Nephron progenitor cell (in vitro differentiated cells): ENCODE measurements at regions not wholly inside any gene's neighbourhood (a gene's known extent, or its start where the extent isn't known, plus 50 kb on each side); places are given as distances from the start of the nearest gene placed in this dataset.

Experiments used
- DNase-seq: peaks from one replicate; pipeline ENCODE4 v3.0.0; 2021
- H3K27ac Mint-ChIP-seq: 2 replicates; pipeline ENCODE4 v1.8.0; 2021; ENCODE audit warnings: mild to moderate bottlenecking, moderate library complexity, mixed read lengths
- H3K27me3 Mint-ChIP-seq: 2 replicates; pipeline ENCODE4 v1.8.0; 2021; ENCODE audit warnings: mild to moderate bottlenecking, low read depth, mixed read lengths; ENCODE audit not compliant: poor library complexity
- H3K36me3 Mint-ChIP-seq: 2 replicates; pipeline ENCODE4 v1.8.0; 2021; ENCODE audit warnings: low read depth, mixed read lengths
- H3K4me1 Mint-ChIP-seq: 2 replicates; pipeline ENCODE4 v1.8.0; 2021; ENCODE audit warnings: mixed read lengths
- H3K4me3 Mint-ChIP-seq: 2 replicates; pipeline ENCODE4 v1.8.0; 2021; ENCODE audit warnings: mild to moderate bottlenecking, moderate library complexity, mixed read lengths
- H3K9me3 Mint-ChIP-seq: 2 replicates; pipeline ENCODE4 v1.8.0; 2021; ENCODE audit warnings: mild to moderate bottlenecking, moderate library complexity, mixed read lengths
- TF ChIP-seq, protein P1 (sequence below): fragments of 200-600 bp; sonication (generic); IDR thresholded peaks from 2 replicates; pipeline ENCODE4 v1.5.0; 2021; ENCODE audit warnings: antibody characterized with exemption

DNA sequence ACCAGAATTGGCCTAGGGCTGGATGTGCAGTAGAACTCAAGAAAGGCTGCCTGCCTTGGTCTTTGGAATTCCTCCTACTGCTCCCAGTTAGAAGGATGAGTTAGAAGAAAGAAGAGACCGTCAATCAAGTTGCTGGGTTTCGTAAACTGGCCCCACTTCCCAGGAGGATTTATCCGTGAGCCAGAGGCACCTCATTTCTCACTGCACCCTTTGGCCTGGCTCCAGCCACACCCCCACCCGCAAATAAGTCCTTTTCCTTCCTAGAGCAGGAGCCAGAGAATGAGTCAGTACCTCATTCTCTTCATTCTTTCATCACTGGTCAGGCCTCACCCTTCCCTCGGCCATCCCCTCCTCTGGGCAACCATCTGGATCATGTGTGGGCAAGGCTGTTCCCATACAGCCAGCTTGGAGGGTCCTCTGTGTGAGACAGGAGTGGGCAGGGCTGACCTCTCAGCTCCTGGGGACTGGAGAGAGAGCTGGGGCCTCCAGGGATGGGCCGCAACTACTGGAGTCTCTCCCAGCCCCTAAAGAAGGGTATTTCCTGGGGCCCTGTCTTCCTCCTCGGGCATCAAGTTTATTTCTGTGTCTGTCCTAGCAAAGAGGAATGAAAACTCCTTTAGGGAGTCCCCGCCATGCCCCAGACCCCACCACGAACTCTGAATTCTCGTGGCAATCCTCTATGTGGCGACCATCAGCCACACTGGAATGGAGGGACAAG lies 87.2 kb upstream of the DUSP5 start:
- TF ChIP-seq, protein P1, sequence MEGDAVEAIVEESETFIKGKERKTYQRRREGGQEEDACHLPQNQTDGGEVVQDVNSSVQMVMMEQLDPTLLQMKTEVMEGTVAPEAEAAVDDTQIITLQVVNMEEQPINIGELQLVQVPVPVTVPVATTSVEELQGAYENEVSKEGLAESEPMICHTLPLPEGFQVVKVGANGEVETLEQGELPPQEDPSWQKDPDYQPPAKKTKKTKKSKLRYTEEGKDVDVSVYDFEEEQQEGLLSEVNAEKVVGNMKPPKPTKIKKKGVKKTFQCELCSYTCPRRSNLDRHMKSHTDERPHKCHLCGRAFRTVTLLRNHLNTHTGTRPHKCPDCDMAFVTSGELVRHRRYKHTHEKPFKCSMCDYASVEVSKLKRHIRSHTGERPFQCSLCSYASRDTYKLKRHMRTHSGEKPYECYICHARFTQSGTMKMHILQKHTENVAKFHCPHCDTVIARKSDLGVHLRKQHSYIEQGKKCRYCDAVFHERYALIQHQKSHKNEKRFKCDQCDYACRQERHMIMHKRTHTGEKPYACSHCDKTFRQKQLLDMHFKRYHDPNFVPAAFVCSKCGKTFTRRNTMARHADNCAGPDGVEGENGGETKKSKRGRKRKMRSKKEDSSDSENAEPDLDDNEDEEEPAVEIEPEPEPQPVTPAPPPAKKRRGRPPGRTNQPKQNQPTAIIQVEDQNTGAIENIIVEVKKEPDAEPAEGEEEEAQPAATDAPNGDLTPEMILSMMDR = no peak
- no peak for DNase-seq
- Mint-ChIP-seq H3K27ac (peak overlapping the region; percentile 31), H3K27me3 (peaks cover 10% of the 10 kb centered on the region), H3K36me3 (no peaks in the 10 kb centered on the region), H3K9me3 (no peaks in the 10 kb centered on the region), H3K4me3 (no peak overlapping the region), H3K4me1 (peaks cover 80% of the 10 kb centered on the region)

DNA sequence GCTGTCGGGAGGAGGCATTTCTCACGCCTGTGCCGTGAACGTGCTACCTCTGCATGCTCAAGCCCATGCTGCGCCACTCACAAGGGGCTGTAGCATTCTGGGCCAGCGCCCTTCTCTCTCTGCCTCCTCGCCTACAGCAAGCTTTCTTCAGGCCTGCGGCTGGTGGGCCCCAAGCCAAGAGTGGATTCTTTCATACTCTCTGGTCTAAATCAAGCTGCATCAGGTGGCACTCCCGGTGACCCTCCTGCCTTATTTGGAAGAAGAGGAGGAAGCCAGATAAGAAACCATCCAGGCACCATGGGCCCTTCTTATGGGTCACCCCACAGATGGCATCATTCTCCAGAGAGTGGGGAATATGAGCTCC lies 86.7 kb upstream of the DUSP5 start:
- Mint-ChIP-seq H3K9me3 (no peaks in the 10 kb centered on the region), H3K27me3 (peaks cover 8% of the 10 kb centered on the region), H3K27ac (peak overlapping the region; percentile 54), H3K36me3 (no peaks in the 10 kb centered on the region), H3K4me3 (no peak overlapping the region), H3K4me1 (peaks cover 80% of the 10 kb centered on the region)
- DNase-seq = no peak
- TF ChIP-seq, protein P1 = no peak

DNA sequence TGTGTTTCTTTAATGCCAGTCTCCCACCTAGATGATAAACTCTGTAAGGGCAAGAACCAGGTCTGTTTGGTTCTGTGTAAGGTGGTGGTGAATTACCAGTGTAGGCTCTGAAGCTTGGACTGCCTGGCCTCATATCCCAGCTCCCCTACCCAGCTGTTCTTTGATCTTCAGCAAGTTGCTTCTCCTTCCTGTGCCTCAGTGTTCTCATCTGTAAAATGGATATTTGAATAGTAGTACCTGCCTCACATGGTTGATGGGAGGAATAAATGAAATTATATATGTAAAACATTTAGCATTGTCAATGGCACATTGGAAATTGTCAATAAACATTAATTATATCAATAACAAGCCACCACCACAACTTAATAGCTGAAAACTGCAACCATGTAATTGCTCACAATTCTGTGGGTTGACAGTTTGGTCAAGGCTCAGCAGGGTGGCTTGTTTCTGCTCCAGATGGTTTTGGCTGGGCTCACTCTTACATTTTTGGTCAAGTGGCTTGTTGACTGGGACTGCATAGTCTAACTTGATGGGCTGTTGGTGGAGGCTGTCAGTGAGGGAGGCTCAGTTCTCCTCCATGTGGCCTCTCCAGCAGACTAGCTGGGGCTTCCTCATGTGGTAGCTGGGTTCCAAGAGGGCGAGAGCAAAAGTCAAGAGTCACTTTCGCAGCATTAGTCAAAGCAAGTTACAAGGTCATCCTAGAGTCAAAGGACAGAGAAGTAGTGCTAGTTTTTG lies 84.5 kb upstream of the DUSP5 start:
- Mint-ChIP-seq H3K36me3 (no peaks in the 10 kb centered on the region), H3K4me3 (no peak overlapping the region), H3K9me3 (no peaks in the 10 kb centered on the region), H3K27me3 (peaks cover 8% of the 10 kb centered on the region), H3K27ac (peak overlapping the region; percentile 44), H3K4me1 (peaks cover 64% of the 10 kb centered on the region)
- TF ChIP-seq, protein P1 = no peak
- no peak for DNase-seq

DNA sequence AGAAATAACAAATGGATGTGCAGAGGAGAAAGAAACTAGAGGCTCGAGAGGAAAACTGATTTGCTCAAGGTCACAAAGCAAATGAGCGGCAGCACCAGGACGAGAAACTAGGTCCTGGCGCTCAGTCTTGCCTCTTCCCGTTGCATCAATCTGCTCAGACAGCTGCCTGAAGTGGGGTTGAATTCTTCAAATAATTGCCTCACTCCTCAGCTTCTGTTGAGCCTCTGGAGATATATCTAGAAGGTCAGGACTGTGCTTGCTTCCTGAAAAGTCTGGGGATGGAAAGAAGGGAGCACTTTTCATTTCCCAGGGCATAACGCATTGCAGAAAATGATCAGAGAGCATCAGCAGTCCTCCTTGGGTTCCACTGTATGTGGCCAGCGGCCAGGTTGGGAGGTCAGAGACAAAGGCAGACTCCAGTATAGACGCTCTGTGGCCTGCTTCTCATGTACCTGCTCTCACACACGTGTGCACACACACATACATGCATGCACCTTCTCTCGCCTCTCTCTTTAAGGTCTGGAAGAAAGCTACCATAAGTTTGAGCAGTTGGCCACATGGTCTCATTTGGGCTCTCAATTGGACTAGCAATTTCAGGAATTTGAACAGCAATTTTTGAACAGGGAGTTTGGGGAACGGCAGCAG lies 83.7 kb upstream of the DUSP5 start:
- Mint-ChIP-seq H3K36me3 (no peaks in the 10 kb centered on the region), H3K9me3 (no peaks in the 10 kb centered on the region), H3K4me1 (peaks cover 57% of the 10 kb centered on the region), H3K27ac (no peak overlapping the region), H3K4me3 (no peak overlapping the region), H3K27me3 (peaks cover 8% of the 10 kb centered on the region)
- TF ChIP-seq, protein P1 = no peak
- no peak for DNase-seq

DNA sequence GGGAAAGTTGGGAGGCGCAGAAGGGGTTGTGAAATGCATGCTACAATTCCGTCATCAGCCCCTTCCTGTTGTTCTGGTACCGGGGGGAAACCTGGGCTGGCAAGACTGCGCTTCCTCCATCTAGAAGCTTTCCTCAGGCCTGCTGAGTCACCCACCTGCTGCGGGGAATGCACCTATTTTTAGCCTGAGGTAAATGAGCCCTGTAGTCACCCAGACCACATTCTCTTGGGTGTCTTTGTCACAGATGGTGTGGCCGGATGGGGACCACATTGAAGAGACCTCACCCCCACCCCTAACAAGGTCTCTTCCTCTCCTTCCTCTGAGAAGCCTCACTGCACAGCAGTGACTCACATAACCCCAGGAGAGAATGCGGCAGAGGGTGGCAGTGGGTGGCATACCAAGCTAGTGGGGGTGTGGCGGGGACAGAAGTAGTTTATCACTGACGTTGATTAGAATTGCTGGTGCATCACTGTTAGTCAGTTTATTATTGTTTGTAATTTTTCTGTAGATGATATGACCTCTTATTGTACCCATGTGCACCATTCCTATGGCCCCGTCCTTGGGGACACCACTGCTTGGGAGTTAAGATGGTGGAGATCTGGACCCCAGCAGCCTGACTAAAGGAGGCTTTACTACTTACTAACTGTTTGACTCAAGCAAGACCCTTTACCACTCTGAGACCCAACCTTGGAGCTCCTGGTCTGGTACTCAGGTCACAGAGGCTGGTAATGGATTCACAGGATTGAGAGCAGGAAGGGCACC lies 83.0 kb upstream of the DUSP5 start:
- TF ChIP-seq, protein P1 = no peak
- no peak overlapping the region for H3K27ac Mint-ChIP-seq
- no peaks in the 10 kb centered on the region for H3K36me3 Mint-ChIP-seq
- peaks cover 57% of the 10 kb centered on the region for H3K4me1 Mint-ChIP-seq
- no peak overlapping the region for H3K4me3 Mint-ChIP-seq
- no peak for DNase-seq
- peaks cover 8% of the 10 kb centered on the region for H3K27me3 Mint-ChIP-seq
- no peaks in the 10 kb centered on the region for H3K9me3 Mint-ChIP-seq
